ENCODE measurements at regions not wholly inside any gene's neighbourhood (a gene's known extent, or its start where the extent isn't known, plus 50 kb on each side); places are given as distances from the start of the nearest gene placed in this dataset.

GRCh38 chr6:112636650-112637262 is 289.6 kb downstream of the RFPL4B start:
- TF ChIP-seq POLR2A (IDR thresholded peaks at IDR 0.05) (no peak), CTCF (IDR thresholded peaks at IDR 0.05) (no peak)
